Endothelial cell of umbilical vein (primary cell): ENCODE measurements at regions not wholly inside any gene's neighbourhood (a gene's known extent, or its start where the extent isn't known, plus 50 kb on each side); places are given as distances from the start of the nearest gene placed in this dataset.

Experiments used
- CTCF ChIP-seq, 2 donors: IDR thresholded peaks; 1 replicate in 1 of 2; 2 replicates in 1 of 2; pipeline ENCODE4 v1.5.1; 2011; ENCODE audit warnings: low read length in 2 of 2, mild to moderate bottlenecking in 2 of 2, moderate library complexity in 2 of 2, control low read depth in 1 of 2, inconsistent platforms in 1 of 2, low read depth in 1 of 2; ENCODE audit not compliant: insufficient read depth in 1 of 2; ENCODE audit errors: extremely low read depth in 1 of 2
- EZH2 ChIP-seq: IDR thresholded peaks from 2 replicates; pipeline ENCODE4 v1.6.1; 2012; ENCODE audit warnings: borderline replicate concordance, low read depth, mild to moderate bottlenecking, moderate library complexity, low read length, inconsistent platforms; ENCODE audit not compliant: severe bottlenecking
- GATA2 ChIP-seq: IDR thresholded peaks from 2 replicates; pipeline ENCODE4 v1.7.0; 2011; ENCODE audit warnings: low read depth, mild to moderate bottlenecking, moderate library complexity, mixed read lengths, low read length; ENCODE audit not compliant: insufficient read length, insufficient read depth
- MAX ChIP-seq: IDR thresholded peaks from 2 replicates; pipeline ENCODE4 v1.6.1; 2011; ENCODE audit not compliant: insufficient read depth, insufficient read length
- MYC ChIP-seq: IDR thresholded peaks from one replicate; pipeline ENCODE4 v1.6.1; 2011; ENCODE audit warnings: mild to moderate bottlenecking, low read depth, low read length
- POLR2A ChIP-seq: IDR thresholded peaks from 2 replicates; pipeline ENCODE4 v1.6.1; 2012; ENCODE audit warnings: low read depth, mild to moderate bottlenecking, control low read depth, low read length

GRCh38 chr3:117393119-117393518, 683.5 kb downstream of the TUSC7 start:
- TF ChIP-seq CTCF (IDR thresholded peaks at IDR 0.05; ENCODE audit: extremely low read depth in 1 of 2, insufficient read depth in 1 of 2, low read depth in 1 of 2, low read length in 2 of 2): no peak
- TF ChIP-seq GATA2: no peak
- TF ChIP-seq EZH2: no peak
- no peak for TF ChIP-seq POLR2A
- no peak for TF ChIP-seq MAX
- TF ChIP-seq MYC: no peak
